ENCODE measurements at regions not wholly inside any gene's neighbourhood (a gene's known extent, or its start where the extent isn't known, plus 50 kb on each side); places are given as distances from the start of the nearest gene placed in this dataset.

GRCh38 chrX:40213092-40213491 lies 115.3 kb upstream of the BCOR start:
- no peak overlapping the region for H3K4me3 ChIP-seq (replicated peaks; ENCODE audit: low read depth, low read length)
- no peak for TF ChIP-seq CTCF (IDR thresholded peaks at IDR 0.05; ENCODE audit: low read length, missing control alignments)
- no peak for DNase-seq (ENCODE audit: low read depth)

GRCh38 chrX:40209951-40210617 lies 112.3 kb upstream of the BCOR start:
- no peak for TF ChIP-seq CTCF (IDR thresholded peaks at IDR 0.05; ENCODE audit: low read length, missing control alignments)
- no peak overlapping the region for H3K4me3 ChIP-seq (replicated peaks; ENCODE audit: low read depth, low read length)
- DNase-seq (ENCODE audit: low read depth), result no peak

- DNase-seq (ENCODE audit: low read depth), result peak; percentile 13
- TF ChIP-seq CTCF (IDR thresholded peaks at IDR 0.05; ENCODE audit: low read length, missing control alignments), result no peak
- H3K4me3 ChIP-seq (replicated peaks; ENCODE audit: low read depth, low read length), result no peak overlapping the region
These were observed 109.9 kb upstream of the BCOR start for GRCh38 chrX:40207626-40208025.

- H3K4me3 ChIP-seq (replicated peaks; ENCODE audit: low read depth, low read length), result no peak overlapping the region
- TF ChIP-seq CTCF (IDR thresholded peaks at IDR 0.05; ENCODE audit: low read length, missing control alignments), result no peak
- no peak for DNase-seq (ENCODE audit: low read depth)
These were observed 107.7 kb upstream of the BCOR start for GRCh38 chrX:40205471-40205870.

GRCh38 chrX:40202456-40202855 lies 104.7 kb upstream of the BCOR start:
- no peak overlapping the region for H3K4me3 ChIP-seq (replicated peaks; ENCODE audit: low read depth, low read length)
- no peak for TF ChIP-seq CTCF (IDR thresholded peaks at IDR 0.05; ENCODE audit: low read length, missing control alignments)
- no peak for DNase-seq (ENCODE audit: low read depth)

GRCh38 chrX:40201329-40201885 lies 103.6 kb upstream of the BCOR start:
- TF ChIP-seq CTCF (IDR thresholded peaks at IDR 0.05; ENCODE audit: low read length, missing control alignments), result no peak
- H3K4me3 ChIP-seq (replicated peaks; ENCODE audit: low read depth, low read length), result no peak overlapping the region
- no peak for DNase-seq (ENCODE audit: low read depth)

GRCh38 chrX:40199704-40200103 lies 101.9 kb upstream of the BCOR start:
- DNase-seq (ENCODE audit: low read depth), result no peak
- no peak overlapping the region for H3K4me3 ChIP-seq (replicated peaks; ENCODE audit: low read depth, low read length)
- no peak for TF ChIP-seq CTCF (IDR thresholded peaks at IDR 0.05; ENCODE audit: low read length, missing control alignments)

Measured in fibroblast of pulmonary artery (primary cell).